ENCODE measurements at regions not wholly inside any gene's neighbourhood (a gene's known extent, or its start where the extent isn't known, plus 50 kb on each side); places are given as distances from the start of the nearest gene placed in this dataset.
A peak's percentile ranks its signal among the peaks of the same experiment; 100 is the strongest.

DNA sequence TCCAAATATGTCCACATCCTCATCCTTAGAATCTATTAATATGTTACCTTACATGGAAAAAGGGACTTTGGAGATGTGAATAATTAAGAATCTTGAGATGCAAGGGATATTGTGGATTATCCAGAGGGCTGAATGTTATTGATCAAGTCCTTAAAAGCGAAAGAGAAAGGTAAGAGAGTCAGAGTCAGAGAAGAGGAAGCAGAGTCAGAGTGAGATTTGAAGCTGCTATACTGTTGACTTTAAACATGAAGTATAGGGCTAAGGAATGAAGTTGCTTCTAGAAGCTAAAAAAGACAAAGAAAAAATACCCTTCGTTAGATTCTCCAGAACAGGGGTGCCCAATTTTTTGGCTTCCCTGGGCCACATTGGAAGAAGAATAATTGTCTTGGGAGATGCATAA is 627.2 kb upstream of the SLITRK6 start:
- WGBS, 5 donors: 75 to 88% (median 80%) methylated on average over 2 of the region's 2 CpGs
- no peak for DNase-seq
- Histone ChIP-seq H3K4me1 (no peaks in the 10 kb centered on the region), H3K27me3 (no peaks in the 10 kb centered on the region), H3K36me3 (no peaks in the 10 kb centered on the region), H3K4me3 (no peak overlapping the region), H3K9me3 (peaks cover 0 to 8% (median 6%) of the 10 kb centered on the region in 4 donors), H3K27ac (no peak overlapping the region)
- intact Hi-C loops (cut with DNase I; ENCODE audit: low total_unique reads): no loop called here
- no peak for TF ChIP-seq POLR2A (IDR thresholded peaks at IDR 0.05)
- TF ChIP-seq POLR2AphosphoS5 (IDR thresholded peaks at IDR 0.05): no peak
- TF ChIP-seq, protein P1, sequence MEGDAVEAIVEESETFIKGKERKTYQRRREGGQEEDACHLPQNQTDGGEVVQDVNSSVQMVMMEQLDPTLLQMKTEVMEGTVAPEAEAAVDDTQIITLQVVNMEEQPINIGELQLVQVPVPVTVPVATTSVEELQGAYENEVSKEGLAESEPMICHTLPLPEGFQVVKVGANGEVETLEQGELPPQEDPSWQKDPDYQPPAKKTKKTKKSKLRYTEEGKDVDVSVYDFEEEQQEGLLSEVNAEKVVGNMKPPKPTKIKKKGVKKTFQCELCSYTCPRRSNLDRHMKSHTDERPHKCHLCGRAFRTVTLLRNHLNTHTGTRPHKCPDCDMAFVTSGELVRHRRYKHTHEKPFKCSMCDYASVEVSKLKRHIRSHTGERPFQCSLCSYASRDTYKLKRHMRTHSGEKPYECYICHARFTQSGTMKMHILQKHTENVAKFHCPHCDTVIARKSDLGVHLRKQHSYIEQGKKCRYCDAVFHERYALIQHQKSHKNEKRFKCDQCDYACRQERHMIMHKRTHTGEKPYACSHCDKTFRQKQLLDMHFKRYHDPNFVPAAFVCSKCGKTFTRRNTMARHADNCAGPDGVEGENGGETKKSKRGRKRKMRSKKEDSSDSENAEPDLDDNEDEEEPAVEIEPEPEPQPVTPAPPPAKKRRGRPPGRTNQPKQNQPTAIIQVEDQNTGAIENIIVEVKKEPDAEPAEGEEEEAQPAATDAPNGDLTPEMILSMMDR (IDR thresholded peaks at IDR 0.05): no peak
- no peak for TF ChIP-seq EP300 (IDR thresholded peaks at IDR 0.05)

DNA sequence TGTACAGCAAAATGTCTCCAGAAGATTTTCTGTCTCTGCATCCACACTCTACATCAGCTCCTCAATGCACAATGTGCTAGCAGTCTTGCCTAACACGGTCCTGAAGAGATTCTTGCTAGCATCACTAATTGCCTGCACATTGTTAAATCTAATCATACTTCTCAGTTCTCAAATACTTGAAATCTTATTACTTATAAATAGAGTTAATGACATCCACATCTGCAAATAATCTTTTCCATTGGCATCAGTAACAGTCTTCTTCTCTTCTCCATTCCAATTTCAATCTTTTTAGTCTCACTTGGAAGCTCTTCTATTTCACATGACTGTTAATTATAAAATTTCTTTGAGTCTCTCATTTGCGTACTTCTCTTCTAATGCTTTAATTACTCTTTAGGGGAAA is 630.5 kb upstream of the SLITRK6 start:
- no peaks in the 10 kb centered on the region for H3K36me3 ChIP-seq
- intact Hi-C loops (cut with DNase I; ENCODE audit: low total_unique reads): no loop called here
- no peak for TF ChIP-seq EP300 (IDR thresholded peaks at IDR 0.05)
- TF ChIP-seq, protein P1 (IDR thresholded peaks at IDR 0.05): no peak
- TF ChIP-seq POLR2A (IDR thresholded peaks at IDR 0.05): no peak
- no peak for TF ChIP-seq POLR2AphosphoS5 (IDR thresholded peaks at IDR 0.05)
- no peak overlapping the region for H3K27ac ChIP-seq
- H3K9me3 ChIP-seq: peaks cover 0 to 33% (median 13%) of the 10 kb centered on the region in 4 donors
- no peak overlapping the region for H3K4me3 ChIP-seq
- no peaks in the 10 kb centered on the region for H3K27me3 ChIP-seq
- no peaks in the 10 kb centered on the region for H3K4me1 ChIP-seq
- peak in 1 of 2 donors; percentile 3 for DNase-seq
- 79 to 84% (median 81%) methylated on average over 2 of the region's 2 CpGs for WGBS, 5 donors

DNA sequence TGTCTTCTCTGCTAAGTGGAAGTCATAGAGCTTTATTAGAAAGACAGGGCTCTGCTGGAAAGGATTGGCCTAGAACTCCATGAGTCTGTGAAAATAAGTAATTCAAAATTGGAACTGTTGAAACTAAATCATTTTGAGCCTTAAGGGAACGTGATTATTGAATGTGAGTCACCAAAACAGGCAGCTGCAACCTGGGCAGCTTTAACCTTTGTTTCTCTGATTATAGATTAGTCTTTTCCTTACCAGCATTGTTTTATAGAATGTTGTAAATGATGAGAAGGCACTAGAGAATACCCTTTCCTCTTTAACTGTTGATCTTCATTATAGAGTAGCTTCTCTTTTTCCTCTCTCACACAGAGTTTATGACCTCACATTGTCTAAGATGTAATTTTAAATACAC is 638.8 kb upstream of the SLITRK6 start:
- Histone ChIP-seq H3K27me3 (no peaks in the 10 kb centered on the region), H3K27ac (no peak overlapping the region), H3K36me3 (no peaks in the 10 kb centered on the region), H3K9me3 (peaks cover 0 to 19% (median 8%) of the 10 kb centered on the region in 4 donors), H3K4me3 (no peak overlapping the region), H3K4me1 (no peaks in the 10 kb centered on the region)
- no peak for TF ChIP-seq POLR2A (IDR thresholded peaks at IDR 0.05)
- no peak for TF ChIP-seq POLR2AphosphoS5 (IDR thresholded peaks at IDR 0.05)
- TF ChIP-seq, protein P1 (IDR thresholded peaks at IDR 0.05): no peak
- TF ChIP-seq EP300 (IDR thresholded peaks at IDR 0.05): no peak
- DNase-seq: no peak
- intact Hi-C loops (cut with DNase I; ENCODE audit: low total_unique reads): no loop called here
- 24 to 40% (median 32%) methylated on average over 1 of the region's 1 CpG for WGBS, 5 donors

DNA sequence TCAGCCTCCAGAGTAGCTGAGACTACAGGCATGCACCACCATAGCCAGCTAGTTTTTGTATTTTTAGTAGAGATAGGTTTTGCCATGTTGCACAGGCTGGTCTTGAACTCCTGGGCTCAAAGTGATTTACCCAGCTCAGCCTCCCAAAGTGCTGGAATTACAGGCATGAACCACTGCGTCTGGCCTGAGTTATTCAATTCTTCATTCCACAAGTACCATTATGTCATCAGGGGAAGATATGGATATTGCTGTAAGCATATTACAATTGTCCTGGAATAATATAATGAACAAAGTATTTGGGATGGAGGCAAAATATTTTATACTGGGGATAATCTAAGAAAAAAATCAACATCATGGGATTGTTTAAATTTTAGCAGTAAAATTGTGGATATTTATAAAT is 646.0 kb upstream of the SLITRK6 start:
- Histone ChIP-seq H3K36me3 (no peaks in the 10 kb centered on the region), H3K9me3 (peaks cover 0 to 3% (median 0%) of the 10 kb centered on the region in 4 donors), H3K27me3 (no peaks in the 10 kb centered on the region)

More for the DNA sequence above, 646.0 kb upstream of the SLITRK6 start:
- 65 to 88% (median 82%) methylated on average over 1 of the region's 1 CpG for WGBS, 5 donors
- Histone ChIP-seq H3K4me3 (no peak overlapping the region), H3K4me1 (no peaks in the 10 kb centered on the region), H3K27ac (no peak overlapping the region)
- no peak for DNase-seq
- TF ChIP-seq POLR2A (IDR thresholded peaks at IDR 0.05) (no peak), POLR2AphosphoS5 (IDR thresholded peaks at IDR 0.05) (no peak), EP300 (IDR thresholded peaks at IDR 0.05) (no peak)
- TF ChIP-seq, protein P1 (IDR thresholded peaks at IDR 0.05): no peak
- intact Hi-C loops (cut with DNase I; ENCODE audit: low total_unique reads): no loop called here

Measured in stomach (tissue), 8 donors.